ENCODE measurements at regions not wholly inside any gene's neighbourhood (a gene's known extent, or its start where the extent isn't known, plus 50 kb on each side); places are given as distances from the start of the nearest gene placed in this dataset.

DNA sequence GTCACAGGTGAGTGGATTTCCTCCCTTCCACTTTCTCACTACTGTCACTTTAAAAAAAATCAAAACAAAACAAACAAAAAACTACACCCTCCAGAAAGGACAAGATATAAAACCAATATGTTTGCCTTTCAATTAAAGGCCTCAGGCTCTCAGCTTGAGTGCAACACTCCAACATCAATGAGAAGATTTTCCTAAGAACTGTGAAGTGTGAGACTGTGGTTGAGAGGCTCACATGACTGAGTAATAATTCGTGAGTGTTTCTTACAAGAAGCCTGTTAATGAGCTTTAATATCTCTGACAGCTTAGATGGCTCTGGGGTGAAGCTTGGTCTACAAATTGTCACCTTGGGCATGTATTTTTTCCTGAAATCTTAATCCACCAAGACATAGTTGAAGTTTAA, 216.1 kb downstream of the ETAA1 start:
- TF ChIP-seq, protein P1, sequence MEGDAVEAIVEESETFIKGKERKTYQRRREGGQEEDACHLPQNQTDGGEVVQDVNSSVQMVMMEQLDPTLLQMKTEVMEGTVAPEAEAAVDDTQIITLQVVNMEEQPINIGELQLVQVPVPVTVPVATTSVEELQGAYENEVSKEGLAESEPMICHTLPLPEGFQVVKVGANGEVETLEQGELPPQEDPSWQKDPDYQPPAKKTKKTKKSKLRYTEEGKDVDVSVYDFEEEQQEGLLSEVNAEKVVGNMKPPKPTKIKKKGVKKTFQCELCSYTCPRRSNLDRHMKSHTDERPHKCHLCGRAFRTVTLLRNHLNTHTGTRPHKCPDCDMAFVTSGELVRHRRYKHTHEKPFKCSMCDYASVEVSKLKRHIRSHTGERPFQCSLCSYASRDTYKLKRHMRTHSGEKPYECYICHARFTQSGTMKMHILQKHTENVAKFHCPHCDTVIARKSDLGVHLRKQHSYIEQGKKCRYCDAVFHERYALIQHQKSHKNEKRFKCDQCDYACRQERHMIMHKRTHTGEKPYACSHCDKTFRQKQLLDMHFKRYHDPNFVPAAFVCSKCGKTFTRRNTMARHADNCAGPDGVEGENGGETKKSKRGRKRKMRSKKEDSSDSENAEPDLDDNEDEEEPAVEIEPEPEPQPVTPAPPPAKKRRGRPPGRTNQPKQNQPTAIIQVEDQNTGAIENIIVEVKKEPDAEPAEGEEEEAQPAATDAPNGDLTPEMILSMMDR (IDR thresholded peaks at IDR 0.05; ENCODE audit: low read depth, low read length, missing input control) = no peak
- no peak for TF ChIP-seq YY1 (IDR thresholded peaks at IDR 0.05)
